GM12878 (cell line): ENCODE measurements at regions not wholly inside any gene's neighbourhood (a gene's known extent, or its start where the extent isn't known, plus 50 kb on each side); places are given as distances from the start of the nearest gene placed in this dataset.

Source experiments
- ATAC-seq: fragments of 200-7000 bp; cut with Tn5 transposase; 3 replicates; pipeline ENCODE4 v1.9.1; 2020; ENCODE audit warnings: mild to moderate bottlenecking, moderate library complexity
- BruUV-seq: library from RNA; stranded (reverse); fragments of 400-500 nt; replicated peaks from 2 replicates; lab custom pipeline; 2021; lab: Mats Ljungman, UMichigan
- CTCF ChIA-PET: fragments of 300-600 bp; sonication (Branson Sonifier 250); formaldehyde crosslinking; extraction: SDS; loops from one replicate; lab custom pipeline; 2021; ENCODE audit warnings: inconsistent platforms; lab: Yijun Ruan, JAX
- POLR2A ChIA-PET: fragments of 350-600 bp; formaldehyde crosslinking; extraction: SDS; loops from one replicate; lab custom pipeline; 2021; ENCODE audit warnings: inconsistent platforms; lab: Charles Lee
- RAD21 ChIA-PET: fragments of 300-600 bp; sonication (Branson Sonifier 250); formaldehyde crosslinking; loops from one replicate; lab custom pipeline; 2023; ENCODE audit warnings: antibody characterized with exemption; ENCODE audit not compliant: unreplicated experiment; lab: Charles Lee
- SMC1A ChIA-PET: fragments of 300-600 bp; sonication (Branson Sonifier 250); formaldehyde crosslinking; loops from one replicate; lab custom pipeline; 2023; ENCODE audit not compliant: unreplicated experiment, uncharacterized antibody; lab: Charles Lee
- DNase-seq: peaks from one replicate; pipeline ENCODE4 v3.0.0-alpha.2; 2011; ENCODE audit warnings: low read depth, low spot score
- FAIRE-seq: peaks from 3 replicates; lab custom pipeline; 2011; peaks lifted over from hg19 to GRCh38; lab: Jason Lieb, UNC
- H2AFZ ChIP-seq: 2 replicates; pipeline ENCODE4 v1.6.0; 2011; ENCODE audit warnings: low read depth, low read length, control low read depth; ENCODE audit not compliant: control insufficient read depth
- H3K27ac ChIP-seq: 2 replicates; pipeline ENCODE4 v1.5.1; 2011; ENCODE audit warnings: control low read depth; ENCODE audit not compliant: control insufficient read depth, insufficient read depth
- H3K27me3 ChIP-seq, 2 experiments: replicated peaks in 1 of 2; 2 replicates each; pipeline versions ENCODE4 v1.6.0 to v1.6.1; 2011; ENCODE audit warnings: low read length in 1 of 2; ENCODE audit not compliant: control insufficient read depth in 2 of 2, insufficient read depth in 2 of 2
- H3K36me3 ChIP-seq, 2 experiments: 2 replicates each; pipeline ENCODE4 v1.5.1; 2011; ENCODE audit warnings: low read length in 1 of 2; ENCODE audit not compliant: control insufficient read depth in 2 of 2, insufficient read depth in 2 of 2
- H3K4me1 ChIP-seq: 2 replicates; pipeline ENCODE4 v1.6.1; 2011; ENCODE audit warnings: mild to moderate bottlenecking, low read length, moderate library complexity, mixed read lengths; ENCODE audit not compliant: control insufficient read depth, insufficient read depth
- H3K4me2 ChIP-seq: 2 replicates; pipeline ENCODE4 v1.6.0; 2011; ENCODE audit warnings: control low read depth; ENCODE audit not compliant: control insufficient read depth, insufficient read depth
- H3K4me3 ChIP-seq: fragments of 200-600 bp; sonication (generic); 2 replicates; pipeline ENCODE4 v1.5.1; 2016
- H3K79me2 ChIP-seq: 2 replicates; pipeline ENCODE4 v1.6.0; 2011; ENCODE audit warnings: low read length; ENCODE audit not compliant: control insufficient read depth, insufficient read depth
- H3K9ac ChIP-seq: 2 replicates; pipeline ENCODE4 v1.8.0; 2011; ENCODE audit warnings: low read length, control low read depth, mixed read lengths; ENCODE audit not compliant: control insufficient read depth, insufficient read depth
- H3K9me3 ChIP-seq: replicated peaks from 3 replicates; pipeline ENCODE4 v1.5.1; 2011; ENCODE audit warnings: mild to moderate bottlenecking, low read length; ENCODE audit not compliant: control insufficient read depth, insufficient read depth
- H4K20me1 ChIP-seq: 2 replicates; pipeline ENCODE4 v1.6.0; 2011; ENCODE audit not compliant: control insufficient read depth, insufficient read depth
- BACH1 ChIP-seq: fragments of 450-650 bp; IDR thresholded peaks from 2 replicates; pipeline ENCODE4 v1.6.1; 2017; ENCODE audit warnings: mild to moderate bottlenecking, borderline replicate concordance
- BCL3 ChIP-seq: IDR thresholded peaks from 2 replicates; pipeline ENCODE4 v1.6.1; 2011; ENCODE audit warnings: borderline replicate concordance, low read depth, mild to moderate bottlenecking, moderate library complexity, low read length; ENCODE audit not compliant: insufficient read depth, poor library complexity, severe bottlenecking
- CHD2 ChIP-seq: IDR thresholded peaks from 2 replicates; pipeline ENCODE4 v1.6.1; 2011; ENCODE audit warnings: low read depth, low read length, improper control_type of control experiment, borderline replicate concordance
- CTCF ChIP-seq, 3 experiments: IDR thresholded peaks in 2 of 3; conservative IDR thresholded peaks in 1 of 3; 2 replicates each; pipeline ENCODE4 v1.5.1; 2011; ENCODE audit warnings: low read depth in 3 of 3, low read length in 3 of 3, mild to moderate bottlenecking in 3 of 3, control low read depth in 2 of 3, moderate library complexity in 2 of 3, inconsistent platforms in 1 of 3, mixed read lengths in 1 of 3; ENCODE audit not compliant: control insufficient read depth in 2 of 3, insufficient read depth in 1 of 3; ENCODE audit errors: extremely low read depth in 1 of 3
- MTA2 ChIP-seq: fragments of 450-650 bp; IDR thresholded peaks from 2 replicates; pipeline ENCODE4 v1.6.1; 2016; ENCODE audit warnings: low read depth, mild to moderate bottlenecking, moderate library complexity
- NFYB ChIP-seq: IDR thresholded peaks from 2 replicates; pipeline ENCODE4 v1.6.1; 2011; ENCODE audit warnings: low read depth, mild to moderate bottlenecking, low read length, improper control_type of control experiment, moderate library complexity; ENCODE audit not compliant: insufficient read depth
- RCOR1 ChIP-seq: conservative IDR thresholded peaks from 2 replicates; pipeline ENCODE4 v1.6.1; 2012; ENCODE audit warnings: low read depth, low read length, improper control_type of control experiment
- WGBS: methylation state at CpG from one replicate; pipeline ENCODE4 v1.1.6; 2016; ENCODE audit warnings: low lambda C conversion rate; ENCODE audit not compliant: insufficient replicate concordance, insufficient coverage; ENCODE audit errors: missing lambda C conversion rate; 5-methylcytosine and 5-hydroxymethylcytosine counted together
- in situ Hi-C: fragments of 300-500 bp; cut with MboI; formaldehyde crosslinking; loops from 9 replicates; pipeline ENCODE4 v1.14.3; 2018; ENCODE audit warnings: mixed read lengths
- intact Hi-C: fragments of 100-400 bp; cut with micrococcal nuclease; formaldehyde crosslinking; loops from one replicate; pipeline ENCODE4 v1.14.2; 2022; ENCODE audit not compliant: unreplicated experiment
- TF ChIP-seq, protein P1 (sequence below): IDR thresholded peaks from 2 replicates; pipeline ENCODE4 v1.6.1; 2012; ENCODE audit warnings: low read length, inconsistent platforms

- SMC1A ChIA-PET, result no interaction called here
- intact Hi-C loops (no loop called here), in situ Hi-C loops (no loop called here)
- no peak overlapping the region for H3K4me2 ChIP-seq
- FAIRE-seq (no peak), ATAC-seq (no peak), DNase-seq (no peak)
- H3K9me3 ChIP-seq, result no peaks in the 10 kb centered on the region
- no peak for TF ChIP-seq NFYB
- CTCF ChIA-PET, result interaction anchor here (1.2 to 1.3 kb wide), 2 partner anchors 12 to 24 kb away, joined by 3 to 4 read pairs; no protein-coding TSS in a partner anchor
- POLR2A ChIA-PET, result no interaction called here
- H3K79me2 ChIP-seq, result no peaks in the 10 kb centered on the region
- H2AFZ ChIP-seq, result no peak overlapping the region
- no peak overlapping the region for H3K9ac ChIP-seq
- RAD21 ChIA-PET, result no interaction called here
- no TSS peak for BruUV-seq
- no peaks in the 10 kb centered on the region; the same call in 1 of the 2 replicates for H4K20me1 ChIP-seq
- H3K4me3 ChIP-seq, result no peak overlapping the region
- WGBS, result 59% methylated on average over 8 of the region's 8 CpGs
- H3K27ac ChIP-seq, result no peak overlapping the region
- peaks cover 4% of the 10 kb centered on the region; the same call in 1 of the 2 replicates for H3K4me1 ChIP-seq
- no peaks in the 10 kb centered on the region for H3K36me3 ChIP-seq
- no peaks in the 10 kb centered on the region for H3K27me3 ChIP-seq
Measured at GRCh38 chrX:124234348-124234747, 98.1 kb upstream of the TEX13D start.

DNA sequence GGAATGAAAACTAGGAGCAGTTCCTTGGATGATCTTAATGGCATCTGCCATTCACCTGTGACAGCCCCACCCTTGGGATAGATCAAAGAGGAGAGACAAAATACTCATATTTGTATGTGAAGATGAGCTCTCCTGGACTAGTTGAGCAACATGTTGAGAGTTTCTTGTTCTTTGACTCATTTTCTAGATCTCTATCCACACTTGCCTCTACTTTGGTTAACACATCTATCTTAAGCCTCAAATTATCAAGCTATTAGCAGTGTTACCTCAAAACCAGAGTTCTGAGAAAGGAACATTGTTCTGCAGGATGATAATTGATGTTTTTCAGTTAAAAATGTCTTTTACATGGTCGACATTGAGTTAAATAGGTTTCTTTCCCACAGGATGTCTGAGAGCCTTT is 94.2 kb upstream of the TEX13D start:
- no peak for TF ChIP-seq BACH1
- no peak for TF ChIP-seq BCL3
- TF ChIP-seq CTCF (IDR thresholded peaks at IDR 0.05 in 2 of 3, conservative IDR thresholded peaks at IDR 0.05 in 1 of 3; ENCODE audit: control insufficient read depth in 2 of 3, extremely low read depth in 1 of 3, insufficient read depth in 1 of 3, low read depth in 3 of 3, low read length in 3 of 3), result no peak
- TF ChIP-seq, protein P1, sequence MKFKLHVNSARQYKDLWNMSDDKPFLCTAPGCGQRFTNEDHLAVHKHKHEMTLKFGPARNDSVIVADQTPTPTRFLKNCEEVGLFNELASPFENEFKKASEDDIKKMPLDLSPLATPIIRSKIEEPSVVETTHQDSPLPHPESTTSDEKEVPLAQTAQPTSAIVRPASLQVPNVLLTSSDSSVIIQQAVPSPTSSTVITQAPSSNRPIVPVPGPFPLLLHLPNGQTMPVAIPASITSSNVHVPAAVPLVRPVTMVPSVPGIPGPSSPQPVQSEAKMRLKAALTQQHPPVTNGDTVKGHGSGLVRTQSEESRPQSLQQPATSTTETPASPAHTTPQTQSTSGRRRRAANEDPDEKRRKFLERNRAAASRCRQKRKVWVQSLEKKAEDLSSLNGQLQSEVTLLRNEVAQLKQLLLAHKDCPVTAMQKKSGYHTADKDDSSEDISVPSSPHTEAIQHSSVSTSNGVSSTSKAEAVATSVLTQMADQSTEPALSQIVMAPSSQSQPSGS, result no peak
- TF ChIP-seq MTA2, result peak; percentile 51; the same call in 1 of the 2 replicates
- no peak for TF ChIP-seq CHD2
- TF ChIP-seq RCOR1, result no peak
- TF ChIP-seq, all 136 proteins: peak for 1
- no peaks in the 10 kb centered on the region for H3K4me1 ChIP-seq
- ATAC-seq (peak; percentile 14; the same call in 2 of the 3 replicates), DNase-seq (no peak), FAIRE-seq (no peak)
- no peak overlapping the region for H3K27ac ChIP-seq
- no peaks in the 10 kb centered on the region for H3K36me3 ChIP-seq
- intact Hi-C loops, result no loop called here
- ChIA-PET SMC1A (interaction anchor here (0.9 to 1.8 kb wide), 2 partner anchors 10 to 14 kb away, joined by 3 to 5 read pairs; no protein-coding TSS in a partner anchor), RAD21 (interaction anchor here (0.7 to 0.9 kb wide), 3 partner anchors 23 to 337 kb away, joined by 3 to 4 read pairs (median 3); no protein-coding TSS in a partner anchor), CTCF (no interaction called here), POLR2A (no interaction called here)
- H3K27me3 ChIP-seq, result no peaks in the 10 kb centered on the region
- no peaks in the 10 kb centered on the region for H3K9me3 ChIP-seq
- H3K79me2 ChIP-seq, result no peaks in the 10 kb centered on the region
- in situ Hi-C loops, result no loop called here
- no peak overlapping the region for H3K4me2 ChIP-seq
- no peaks in the 10 kb centered on the region for H4K20me1 ChIP-seq
- BruUV-seq, result no TSS peak
- no peak overlapping the region for H2AFZ ChIP-seq
- H3K4me3 ChIP-seq, result no peak overlapping the region
- 0% methylated on average over 1 of the region's 1 CpG for WGBS
- no peak overlapping the region for H3K9ac ChIP-seq
